Endothelial cell of umbilical vein (primary cell): ENCODE measurements at regions not wholly inside any gene's neighbourhood (a gene's known extent, or its start where the extent isn't known, plus 50 kb on each side); places are given as distances from the start of the nearest gene placed in this dataset.

ENCODE experiments used
- BruUV-seq: library from RNA; stranded (reverse); fragments of 400-500 nt; replicated peaks from 2 replicates; lab custom pipeline; 2021; lab: Mats Ljungman, UMichigan
- CTCF ChIA-PET: fragments of 300-600, 350-600 bp; sonication (Branson Sonifier 250); formaldehyde crosslinking; loops from one replicate; lab custom pipeline; 2021; ENCODE audit warnings: antibody characterized with exemption, inconsistent platforms; lab: Charles Lee
- POLR2A ChIA-PET: fragments of 300-600, 350-600 bp; sonication (Branson Sonifier 250); formaldehyde crosslinking; loops from one replicate; lab custom pipeline; 2021; ENCODE audit warnings: antibody characterized with exemption, inconsistent platforms; lab: Charles Lee
- DNase-seq: peaks from one replicate; pipeline ENCODE4 v3.0.0-alpha.2; 2011; ENCODE audit warnings: low read depth, low spot score
- FAIRE-seq: peaks from 2 replicates; lab custom pipeline; 2011; peaks lifted over from hg19 to GRCh38; lab: Jason Lieb, UNC
- H2AFZ ChIP-seq: 2 replicates; pipeline ENCODE4 v1.6.0; 2012; ENCODE audit warnings: low read depth, low read length, control low read depth, inconsistent platforms
- H3K27ac ChIP-seq: 2 replicates; pipeline ENCODE4 v1.5.1; 2011; ENCODE audit warnings: low read depth, mild to moderate bottlenecking, control low read depth, low read length, moderate library complexity; ENCODE audit not compliant: insufficient read depth
- H3K27me3 ChIP-seq, 2 experiments: 2 replicates each; pipeline versions ENCODE4 v1.6.0 to v1.6.1; 2011; ENCODE audit warnings: low read length in 2 of 2, mixed read lengths in 1 of 2; ENCODE audit not compliant: control insufficient read depth in 2 of 2, insufficient read depth in 2 of 2
- H3K36me3 ChIP-seq, 2 experiments: 2 replicates in 1 of 2; 3 replicates in 1 of 2; pipeline ENCODE4 v1.5.1; 2011; ENCODE audit warnings: low read length in 2 of 2, mild to moderate bottlenecking in 1 of 2, moderate library complexity in 1 of 2; ENCODE audit not compliant: control insufficient read depth in 2 of 2, insufficient read depth in 2 of 2; ENCODE audit errors: extremely low read depth in 1 of 2
- H3K4me1 ChIP-seq: 3 replicates; pipeline ENCODE4 v1.5.1; 2011; ENCODE audit warnings: mild to moderate bottlenecking, low read length; ENCODE audit not compliant: control insufficient read depth, insufficient read depth; ENCODE audit errors: extremely low read depth
- H3K4me2 ChIP-seq: 2 replicates; pipeline ENCODE4 v1.6.1; 2011; ENCODE audit warnings: low read length, control low read depth, mixed read lengths; ENCODE audit not compliant: insufficient read depth
- H3K4me3 ChIP-seq, 3 experiments: fragments of 200-600 bp in 1 of 3; sonication (generic), shearing (Covaris generic) in 1 of 3; replicated peaks in 1 of 3; 2 replicates each; pipeline ENCODE4 v1.5.1; 2011 to 2016; ENCODE audit warnings: control low read depth in 3 of 3, low read length in 3 of 3, mild to moderate bottlenecking in 2 of 3, inconsistent platforms in 1 of 3, low read depth in 1 of 3, moderate library complexity in 1 of 3; ENCODE audit not compliant: insufficient read depth in 1 of 3
- H3K79me2 ChIP-seq: 2 replicates; pipeline ENCODE4 v1.6.0; 2012; ENCODE audit warnings: low read length, inconsistent platforms; ENCODE audit not compliant: control insufficient read depth, insufficient read depth
- H3K9ac ChIP-seq: replicated peaks from 2 replicates; pipeline ENCODE3; 2011; ENCODE audit warnings: low read length, control low read depth; ENCODE audit not compliant: insufficient read depth; ENCODE audit errors: extremely low read depth
- H3K9me1 ChIP-seq: replicated peaks from 3 replicates; pipeline ENCODE4 v1.6.0; 2011; ENCODE audit warnings: mild to moderate bottlenecking, low read length; ENCODE audit not compliant: control insufficient read depth, insufficient read depth; ENCODE audit errors: extremely low read depth
- H3K9me3 ChIP-seq: replicated peaks from 2 replicates; pipeline ENCODE4 v1.5.1; 2012; ENCODE audit warnings: low read length, inconsistent platforms; ENCODE audit not compliant: control insufficient read depth, insufficient read depth
- H4K20me1 ChIP-seq: replicated peaks from 2 replicates; pipeline ENCODE3; 2011; ENCODE audit warnings: mild to moderate bottlenecking, low read length; ENCODE audit not compliant: control insufficient read depth, insufficient read depth; ENCODE audit errors: extremely low read depth
- EZH2 ChIP-seq: IDR thresholded peaks from 2 replicates; pipeline ENCODE4 v1.6.1; 2012; ENCODE audit warnings: borderline replicate concordance, low read depth, mild to moderate bottlenecking, moderate library complexity, low read length, inconsistent platforms; ENCODE audit not compliant: severe bottlenecking
- FOS ChIP-seq: IDR thresholded peaks from 2 replicates; pipeline ENCODE4 v1.6.1; 2011; ENCODE audit warnings: mild to moderate bottlenecking, low read length, moderate library complexity, borderline replicate concordance; ENCODE audit not compliant: insufficient read depth
- GATA2 ChIP-seq: IDR thresholded peaks from 2 replicates; pipeline ENCODE4 v1.7.0; 2011; ENCODE audit warnings: low read depth, mild to moderate bottlenecking, moderate library complexity, mixed read lengths, low read length; ENCODE audit not compliant: insufficient read length, insufficient read depth
- JUN ChIP-seq: IDR thresholded peaks from 2 replicates; pipeline ENCODE4 v1.6.1; 2011; ENCODE audit warnings: borderline replicate concordance, low read depth; ENCODE audit not compliant: insufficient read length, insufficient read depth
- MYC ChIP-seq: IDR thresholded peaks from one replicate; pipeline ENCODE4 v1.6.1; 2011; ENCODE audit warnings: mild to moderate bottlenecking, low read depth, low read length
- POLR2A ChIP-seq: IDR thresholded peaks from 2 replicates; pipeline ENCODE4 v1.6.1; 2012; ENCODE audit warnings: low read depth, mild to moderate bottlenecking, control low read depth, low read length
- POLR2AphosphoS5 ChIP-seq: IDR thresholded peaks from 2 replicates; pipeline ENCODE4 v1.6.1; 2012; ENCODE audit warnings: low read depth, mild to moderate bottlenecking, control low read depth, low read length, moderate library complexity; ENCODE audit not compliant: insufficient read depth
- dilution Hi-C: fragments of 300-500 bp; cut with MboI; formaldehyde crosslinking; loops from one replicate; pipeline ENCODE4 v1.15.0; 2019; ENCODE audit warnings: low sequenced_read_pairs; ENCODE audit not compliant: extremely low pct_ligation_motif_present
- intact Hi-C: fragments of 100-400 bp; cut with micrococcal nuclease; formaldehyde crosslinking; loops from one replicate; pipeline ENCODE4 v1.10.0; 2022
- TF ChIP-seq, protein P1 (sequence below), 2 donors: IDR thresholded peaks; 1 replicate in 1 of 2; 2 replicates in 1 of 2; pipeline ENCODE4 v1.5.1; 2011; ENCODE audit warnings: low read length in 2 of 2, mild to moderate bottlenecking in 2 of 2, moderate library complexity in 2 of 2, control low read depth in 1 of 2, inconsistent platforms in 1 of 2, low read depth in 1 of 2; ENCODE audit not compliant: insufficient read depth in 1 of 2; ENCODE audit errors: extremely low read depth in 1 of 2
- TF ChIP-seq, protein P2 (sequence below): IDR thresholded peaks from 2 replicates; pipeline ENCODE4 v1.6.1; 2011; ENCODE audit not compliant: insufficient read depth, insufficient read length

DNA sequence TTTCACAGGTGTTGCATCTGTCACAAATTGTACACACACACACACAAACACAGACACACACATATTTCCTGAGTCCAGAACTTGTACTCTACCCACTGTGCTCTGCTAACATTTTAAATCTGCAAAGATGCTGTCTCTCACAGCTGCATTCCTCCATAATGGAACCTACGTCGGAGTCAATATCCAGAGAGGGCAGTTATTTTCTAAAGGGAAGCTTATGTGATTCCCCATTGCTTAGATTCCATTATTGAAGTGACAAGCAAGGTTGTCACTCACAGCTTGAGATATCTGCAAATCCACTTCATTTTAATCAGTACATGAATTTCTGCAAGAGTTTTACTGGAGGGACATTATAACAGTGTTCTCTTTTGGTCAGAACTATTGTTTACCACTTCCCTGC is 992.4 kb downstream of the NSUN3 start:
- Histone ChIP-seq H3K4me3 (no peak overlapping the region), H3K4me2 (no peak overlapping the region), H3K27me3 (no peaks in the 10 kb centered on the region), H3K9me1 (no peaks in the 10 kb centered on the region), H3K9me3 (no peaks in the 10 kb centered on the region), H3K79me2 (no peaks in the 10 kb centered on the region), H2AFZ (no peak overlapping the region), H3K9ac (no peak overlapping the region), H3K27ac (no peak overlapping the region), H3K36me3 (no peaks in the 10 kb centered on the region), H3K4me1 (no peaks in the 10 kb centered on the region), H4K20me1 (no peaks in the 10 kb centered on the region)
- FAIRE-seq (no peak), DNase-seq (no peak)
- TF ChIP-seq EZH2: no peak
- TF ChIP-seq MYC: no peak
- TF ChIP-seq GATA2: no peak
- no peak for TF ChIP-seq FOS
- TF ChIP-seq POLR2A: no peak
- TF ChIP-seq JUN: no peak
- no peak for TF ChIP-seq POLR2AphosphoS5
- TF ChIP-seq, protein P1, sequence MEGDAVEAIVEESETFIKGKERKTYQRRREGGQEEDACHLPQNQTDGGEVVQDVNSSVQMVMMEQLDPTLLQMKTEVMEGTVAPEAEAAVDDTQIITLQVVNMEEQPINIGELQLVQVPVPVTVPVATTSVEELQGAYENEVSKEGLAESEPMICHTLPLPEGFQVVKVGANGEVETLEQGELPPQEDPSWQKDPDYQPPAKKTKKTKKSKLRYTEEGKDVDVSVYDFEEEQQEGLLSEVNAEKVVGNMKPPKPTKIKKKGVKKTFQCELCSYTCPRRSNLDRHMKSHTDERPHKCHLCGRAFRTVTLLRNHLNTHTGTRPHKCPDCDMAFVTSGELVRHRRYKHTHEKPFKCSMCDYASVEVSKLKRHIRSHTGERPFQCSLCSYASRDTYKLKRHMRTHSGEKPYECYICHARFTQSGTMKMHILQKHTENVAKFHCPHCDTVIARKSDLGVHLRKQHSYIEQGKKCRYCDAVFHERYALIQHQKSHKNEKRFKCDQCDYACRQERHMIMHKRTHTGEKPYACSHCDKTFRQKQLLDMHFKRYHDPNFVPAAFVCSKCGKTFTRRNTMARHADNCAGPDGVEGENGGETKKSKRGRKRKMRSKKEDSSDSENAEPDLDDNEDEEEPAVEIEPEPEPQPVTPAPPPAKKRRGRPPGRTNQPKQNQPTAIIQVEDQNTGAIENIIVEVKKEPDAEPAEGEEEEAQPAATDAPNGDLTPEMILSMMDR (IDR thresholded peaks at IDR 0.05; ENCODE audit: extremely low read depth in 1 of 2, insufficient read depth in 1 of 2, low read depth in 1 of 2, low read length in 2 of 2): no peak
- TF ChIP-seq, protein P2, sequence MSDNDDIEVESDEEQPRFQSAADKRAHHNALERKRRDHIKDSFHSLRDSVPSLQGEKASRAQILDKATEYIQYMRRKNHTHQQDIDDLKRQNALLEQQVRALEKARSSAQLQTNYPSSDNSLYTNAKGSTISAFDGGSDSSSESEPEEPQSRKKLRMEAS: no peak
- ChIA-PET CTCF (no interaction called here), POLR2A (no interaction called here)
- dilution Hi-C loops: no loop called here
- no TSS peak for BruUV-seq
- intact Hi-C loops: no loop called here
